ENCODE measurements at regions not wholly inside any gene's neighbourhood (a gene's known extent, or its start where the extent isn't known, plus 50 kb on each side); places are given as distances from the start of the nearest gene placed in this dataset.

GRCh38 chr5:129387944-129388343 is 72.2 kb upstream of the ADAMTS19 start (continued):
- TF ChIP-seq REST (IDR thresholded peaks at IDR 0.05): no peak
- no peak for TF ChIP-seq EGR1 (IDR thresholded peaks at IDR 0.05; ENCODE audit: low read depth in 2 of 2)

GRCh38 chr5:129392681-129393080 is 67.4 kb upstream of the ADAMTS19 start:
- Histone ChIP-seq H3K4me1 (ENCODE audit: control insufficient read depth in 4 of 4, insufficient read depth in 4 of 4, low read length in 3 of 4) (no peaks in the 10 kb centered on the region), H3K9me3 (ENCODE audit: control insufficient read depth in 4 of 4, low read length in 3 of 4) (no peaks in the 10 kb centered on the region), H3K27ac (ENCODE audit: low read depth in 1 of 2, low read length in 2 of 2) (no peak overlapping the region), H3K9ac (ENCODE audit: low read depth in 1 of 2, low read length in 2 of 2) (no peak overlapping the region), H3K36me3 (ENCODE audit: control insufficient read depth in 4 of 4, insufficient read depth in 3 of 4, low read depth in 1 of 4, low read length in 3 of 4) (no peaks in the 10 kb centered on the region), H3K27me3 (ENCODE audit: control insufficient read depth in 4 of 4, insufficient read depth in 4 of 4, low read length in 3 of 4) (no peaks in the 10 kb centered on the region), H3K4me3 (ENCODE audit: low read depth in 1 of 3, low read length in 3 of 3) (no peak overlapping the region)
- TF ChIP-seq GABPA (IDR thresholded peaks at IDR 0.05 in 1 of 2, conservative IDR thresholded peaks at IDR 0.05 in 1 of 2) (no peak), EGR1 (IDR thresholded peaks at IDR 0.05; ENCODE audit: low read depth in 2 of 2) (no peak), ZBTB33 (IDR thresholded peaks at IDR 0.05) (no peak), RXRA (IDR thresholded peaks at IDR 0.05) (no peak), HNF4G (IDR thresholded peaks at IDR 0.05) (no peak), MAX (IDR thresholded peaks at IDR 0.05) (no peak), FOXA2 (IDR thresholded peaks at IDR 0.05) (no peak), SP1 (IDR thresholded peaks at IDR 0.05) (no peak)
- no peak for DNase-seq (ENCODE audit: low spot score)
- 77% methylated on average over 6 of the region's 6 CpGs for WGBS

GRCh38 chr5:129395247-129395646 is 64.9 kb upstream of the ADAMTS19 start:
- 95% methylated on average over 5 of the region's 5 CpGs for WGBS
- TF ChIP-seq ATF3 (IDR thresholded peaks at IDR 0.05): no peak
- H3K36me3 ChIP-seq (ENCODE audit: control insufficient read depth in 4 of 4, insufficient read depth in 3 of 4, low read depth in 1 of 4, low read length in 3 of 4): no peaks in the 10 kb centered on the region
- H3K27me3 ChIP-seq (ENCODE audit: control insufficient read depth in 4 of 4, insufficient read depth in 4 of 4, low read length in 3 of 4): no peaks in the 10 kb centered on the region
- no peaks in the 10 kb centered on the region for H3K4me1 ChIP-seq (ENCODE audit: control insufficient read depth in 4 of 4, insufficient read depth in 4 of 4, low read length in 3 of 4)
- H3K27ac ChIP-seq (ENCODE audit: low read depth in 1 of 2, low read length in 2 of 2): no peak overlapping the region
- H3K9ac ChIP-seq (ENCODE audit: low read depth in 1 of 2, low read length in 2 of 2): no peak overlapping the region
- no peaks in the 10 kb centered on the region for H3K9me3 ChIP-seq (ENCODE audit: control insufficient read depth in 4 of 4, low read length in 3 of 4)
- no peak for DNase-seq (ENCODE audit: low spot score)
- no peak overlapping the region for H3K4me3 ChIP-seq (ENCODE audit: low read depth in 1 of 3, low read length in 3 of 3)
